Ecto neural progenitor cell (in vitro differentiated cells): ENCODE measurements at regions not wholly inside any gene's neighbourhood (a gene's known extent, or its start where the extent isn't known, plus 50 kb on each side); places are given as distances from the start of the nearest gene placed in this dataset.

ENCODE experiments used
- DNase-seq: peaks from one replicate; pipeline ENCODE4 v3.0.0-alpha.2; 2018; ENCODE audit warnings: low spot score

GRCh38 chr15:39451871-39452270 lies 129.0 kb upstream of the THBS1 start:
- no peak for DNase-seq

GRCh38 chr15:39453620-39454019 lies 127.3 kb upstream of the THBS1 start:
- DNase-seq = no peak

- DNase-seq = no peak
These were observed 126.5 kb upstream of the THBS1 start for GRCh38 chr15:39454189-39454986.

GRCh38 chr15:39455471-39455991 lies 125.3 kb upstream of the THBS1 start:
- no peak for DNase-seq

GRCh38 chr15:39456159-39456558 lies 124.7 kb upstream of the THBS1 start:
- no peak for DNase-seq

GRCh38 chr15:39456582-39457330 lies 124.1 kb upstream of the THBS1 start:
- no peak for DNase-seq

- DNase-seq = no peak
These were observed 122.7 kb upstream of the THBS1 start for GRCh38 chr15:39458131-39458530.

- DNase-seq = no peak
These were observed 121.3 kb upstream of the THBS1 start for GRCh38 chr15:39459548-39459947.

GRCh38 chr15:39460748-39461147 lies 120.1 kb upstream of the THBS1 start:
- DNase-seq = no peak

- no peak for DNase-seq
These were observed 119.2 kb upstream of the THBS1 start for GRCh38 chr15:39461536-39462130.

- no peak for DNase-seq
These were observed 118.2 kb upstream of the THBS1 start for GRCh38 chr15:39462691-39463090.

- DNase-seq = no peak
These were observed 114.8 kb upstream of the THBS1 start for GRCh38 chr15:39465843-39466749.

- DNase-seq = no peak
These were observed 114.2 kb upstream of the THBS1 start for GRCh38 chr15:39466750-39467105.

- no peak for DNase-seq
These were observed 112.5 kb upstream of the THBS1 start for GRCh38 chr15:39468331-39468730.

- DNase-seq = no peak
These were observed 112.1 kb upstream of the THBS1 start for GRCh38 chr15:39468828-39469227.

GRCh38 chr15:39471785-39472574 lies 108.9 kb upstream of the THBS1 start:
- DNase-seq = no peak

GRCh38 chr15:39472621-39473297 lies 108.1 kb upstream of the THBS1 start:
- DNase-seq = no peak

- DNase-seq = no peak
These were observed 107.5 kb upstream of the THBS1 start for GRCh38 chr15:39473298-39473947.

- DNase-seq = no peak
These were observed 106.2 kb upstream of the THBS1 start for GRCh38 chr15:39474657-39475056.

GRCh38 chr15:39478996-39479395 lies 101.9 kb upstream of the THBS1 start:
- DNase-seq = no peak
